ENCODE measurements at regions not wholly inside any gene's neighbourhood (a gene's known extent, or its start where the extent isn't known, plus 50 kb on each side); places are given as distances from the start of the nearest gene placed in this dataset.

GRCh38 chr2:236985761-236986339 lies 99.8 kb upstream of the COPS8 start:
- TF ChIP-seq POLR2A (IDR thresholded peaks at IDR 0.05), result no peak
- TF ChIP-seq CTCF (IDR thresholded peaks at IDR 0.05), result no peak
- no peak for TF ChIP-seq EP300 (IDR thresholded peaks at IDR 0.05)
